Inferior parietal cortex (tissue), 1 donor: ENCODE measurements at regions not wholly inside any gene's neighbourhood (a gene's known extent, or its start where the extent isn't known, plus 50 kb on each side); places are given as distances from the start of the nearest gene placed in this dataset.

Source experiments
- DNase-seq: peaks from one replicate; pipeline ENCODE4 v3.0.0-alpha.2; 2016; ENCODE audit errors: extremely low spot score

GRCh38 chr6:148203970-148204369 is 138.7 kb upstream of the SASH1 start:
- DNase-seq: no peak

DNA sequence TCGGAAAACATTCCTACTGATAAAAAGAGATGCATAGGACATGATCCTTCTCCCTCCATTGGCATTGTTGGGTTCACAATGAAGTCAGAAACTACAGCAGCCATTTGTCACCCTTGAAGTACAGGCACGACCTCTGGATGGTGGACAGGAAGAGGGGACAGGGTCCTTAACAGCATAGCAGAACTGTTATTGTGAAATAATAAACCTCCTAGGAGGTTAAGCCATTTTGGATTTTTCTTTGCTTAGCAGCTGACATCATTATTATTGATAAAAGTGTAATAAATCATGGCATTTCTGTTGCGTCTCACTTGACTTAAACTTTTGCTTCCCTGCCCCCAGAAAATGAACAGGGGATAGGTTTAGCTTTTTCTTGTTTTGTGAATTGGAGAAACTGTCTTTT is 134.3 kb upstream of the SASH1 start:
- no peak for DNase-seq

GRCh38 chr6:148211777-148212324 is 130.8 kb upstream of the SASH1 start:
- DNase-seq: no peak

- DNase-seq: no peak
These were observed 130.3 kb upstream of the SASH1 start for GRCh38 chr6:148212366-148212765.

- DNase-seq: no peak
These were observed 129.3 kb upstream of the SASH1 start for GRCh38 chr6:148213366-148213765.

DNA sequence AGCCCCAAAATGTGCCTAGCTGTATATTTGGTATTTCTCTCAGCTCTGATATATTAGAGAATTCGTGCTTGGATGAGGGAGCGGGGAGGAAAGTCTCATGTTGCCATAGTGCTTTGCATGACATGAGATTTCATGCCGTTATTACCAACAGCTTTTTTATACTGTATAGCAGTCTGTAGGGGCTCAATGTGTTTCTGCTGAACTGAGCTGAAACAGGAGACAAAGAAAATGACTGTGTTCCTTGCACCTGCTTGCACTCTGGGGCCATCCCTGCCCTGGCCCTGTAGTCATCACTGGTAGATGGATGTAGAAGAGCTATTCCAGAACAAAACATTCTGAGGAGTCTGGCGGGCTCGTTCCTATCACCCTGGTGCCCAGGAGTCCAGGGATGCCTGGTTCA is 128.0 kb upstream of the SASH1 start:
- no peak for DNase-seq

GRCh38 chr6:148217051-148217450 is 125.6 kb upstream of the SASH1 start:
- no peak for DNase-seq

GRCh38 chr6:148217921-148218320 is 124.7 kb upstream of the SASH1 start:
- no peak for DNase-seq

DNA sequence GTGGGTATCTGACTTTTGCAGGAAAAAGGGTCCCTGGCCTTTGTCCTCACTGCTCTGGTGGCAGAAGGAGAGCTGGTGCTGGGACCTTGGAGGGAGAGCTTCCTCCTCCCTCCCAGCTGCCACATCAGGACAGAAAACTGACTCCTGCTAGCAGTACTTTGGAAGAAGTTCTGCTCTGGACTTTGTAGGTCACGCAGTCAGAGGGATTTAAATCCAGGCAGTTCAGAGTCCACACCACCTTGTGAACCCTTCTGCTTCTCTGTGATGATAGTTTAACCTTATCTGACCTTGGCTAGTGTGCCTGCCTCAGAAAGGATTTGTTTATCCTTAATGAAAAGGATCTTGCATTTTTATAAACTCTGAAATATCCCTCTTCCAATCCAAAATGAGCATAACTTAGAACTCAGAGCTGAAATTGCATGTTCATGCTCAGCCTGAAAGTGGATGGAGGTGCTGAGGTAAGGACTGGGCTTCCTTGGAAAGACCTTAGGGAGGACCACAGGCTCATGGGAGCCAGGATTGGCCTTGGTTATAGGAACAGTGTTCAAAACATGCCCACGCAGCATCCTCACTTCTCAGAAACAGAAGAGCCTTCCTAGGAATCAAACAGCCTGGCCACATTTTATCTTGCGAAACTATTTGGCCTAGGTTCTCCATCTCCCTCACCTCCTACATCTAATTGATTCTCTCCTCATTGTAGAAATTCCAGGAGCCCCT is 123.9 kb upstream of the SASH1 start:
- no peak for DNase-seq

DNA sequence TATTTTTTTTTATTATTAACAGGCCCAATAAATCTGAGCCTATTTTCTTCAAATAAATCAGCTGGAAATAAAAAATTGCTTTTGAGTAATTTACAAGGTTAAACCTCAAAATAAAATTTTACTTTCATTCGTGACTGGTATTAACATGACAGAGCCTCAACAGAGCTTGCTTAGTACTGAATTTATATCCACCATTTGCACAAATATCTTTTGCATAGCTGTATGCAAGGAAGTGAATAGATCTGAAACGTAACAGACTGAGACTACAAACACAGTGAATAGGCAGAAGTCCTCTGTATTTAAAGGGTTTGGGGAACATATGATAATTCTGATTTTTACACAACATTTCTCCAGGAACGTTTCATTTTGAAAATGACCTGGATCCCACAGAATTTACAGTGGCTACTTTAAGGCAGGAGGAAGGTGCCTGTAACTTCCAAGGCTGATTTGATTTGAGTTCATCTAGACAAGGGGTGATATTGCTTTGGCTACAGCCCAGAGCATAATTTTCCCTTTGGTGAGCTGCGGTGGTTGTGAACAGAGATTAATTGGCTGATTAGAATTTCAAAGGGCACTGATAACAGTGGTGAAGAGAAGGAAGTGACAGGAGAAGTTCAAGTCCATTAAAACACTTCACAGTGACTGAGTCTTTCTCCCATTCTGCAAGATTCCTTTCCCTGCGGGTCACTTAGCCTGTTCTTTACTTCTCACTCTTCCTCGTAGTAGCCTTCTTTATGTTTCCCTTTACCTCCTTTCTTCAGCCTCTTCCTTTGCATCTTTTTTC is 121.2 kb upstream of the SASH1 start:
- no peak for DNase-seq

- DNase-seq: no peak
These were observed 120.3 kb upstream of the SASH1 start for GRCh38 chr6:148222376-148222775.

DNA sequence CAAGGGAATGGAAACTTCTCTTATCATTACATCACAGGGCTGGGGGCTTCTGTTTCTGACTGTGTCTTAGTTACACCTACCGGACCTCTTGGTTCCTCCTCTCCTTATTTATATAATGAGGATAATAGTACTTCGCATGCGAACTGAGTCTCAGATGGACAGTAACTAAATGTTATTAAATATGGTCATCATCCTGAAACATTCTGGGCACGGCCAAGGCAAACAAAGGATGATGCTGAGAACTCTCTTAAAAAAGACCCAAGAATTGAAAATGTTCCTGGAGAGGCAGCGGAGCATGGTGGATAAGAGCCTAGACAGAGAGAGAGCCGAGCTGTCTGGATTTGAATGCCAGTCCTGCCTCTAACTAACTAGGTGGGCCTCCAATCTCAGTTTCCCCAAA is 119.8 kb upstream of the SASH1 start:
- no peak for DNase-seq

DNA sequence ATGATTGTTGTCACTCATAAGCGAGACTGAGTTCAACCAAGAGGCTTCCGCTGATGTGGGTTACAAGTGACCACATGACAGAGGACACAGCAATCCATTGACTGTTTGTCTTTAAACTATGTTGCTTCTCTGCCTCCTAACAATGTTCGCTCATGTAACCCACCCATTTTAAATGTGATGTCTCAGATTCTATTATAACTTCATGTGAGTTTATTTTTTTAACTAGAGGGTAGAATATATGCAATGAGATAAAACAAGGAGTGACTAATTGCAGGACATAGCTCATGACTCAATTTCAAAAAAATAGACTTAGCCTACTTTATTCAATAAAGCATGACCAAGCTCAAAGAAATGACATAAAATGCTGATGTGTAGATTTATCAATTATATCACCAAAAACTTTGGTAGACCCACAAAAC is 119.2 kb upstream of the SASH1 start:
- no peak for DNase-seq

DNA sequence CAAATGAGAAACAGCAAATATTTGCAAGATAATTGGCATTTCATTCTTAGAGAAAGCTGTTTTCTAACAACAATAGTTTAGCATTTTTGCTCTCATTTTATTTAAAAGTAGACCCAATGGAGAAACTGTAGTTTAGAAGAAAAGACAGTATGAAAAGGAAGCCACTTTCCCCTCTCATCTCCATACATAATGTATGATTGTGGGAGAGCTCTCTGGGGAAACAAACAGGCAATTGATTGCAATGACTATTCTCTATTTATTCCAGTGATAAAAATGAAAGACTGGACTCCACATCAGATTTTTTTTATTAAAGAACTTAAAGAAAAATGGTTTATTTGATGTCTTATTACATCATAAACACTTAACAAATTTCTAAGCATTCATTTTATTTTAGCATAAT is 116.8 kb upstream of the SASH1 start:
- DNase-seq: no peak

- no peak for DNase-seq
These were observed 116.4 kb upstream of the SASH1 start for GRCh38 chr6:148226284-148226683.

- no peak for DNase-seq
These were observed 111.1 kb upstream of the SASH1 start for GRCh38 chr6:148231572-148231971.

GRCh38 chr6:148235446-148235845 is 107.2 kb upstream of the SASH1 start:
- no peak for DNase-seq

- DNase-seq: no peak
These were observed 103.9 kb upstream of the SASH1 start for GRCh38 chr6:148238713-148239112.

- no peak for DNase-seq
These were observed 103.4 kb upstream of the SASH1 start for GRCh38 chr6:148239215-148239614.

DNA sequence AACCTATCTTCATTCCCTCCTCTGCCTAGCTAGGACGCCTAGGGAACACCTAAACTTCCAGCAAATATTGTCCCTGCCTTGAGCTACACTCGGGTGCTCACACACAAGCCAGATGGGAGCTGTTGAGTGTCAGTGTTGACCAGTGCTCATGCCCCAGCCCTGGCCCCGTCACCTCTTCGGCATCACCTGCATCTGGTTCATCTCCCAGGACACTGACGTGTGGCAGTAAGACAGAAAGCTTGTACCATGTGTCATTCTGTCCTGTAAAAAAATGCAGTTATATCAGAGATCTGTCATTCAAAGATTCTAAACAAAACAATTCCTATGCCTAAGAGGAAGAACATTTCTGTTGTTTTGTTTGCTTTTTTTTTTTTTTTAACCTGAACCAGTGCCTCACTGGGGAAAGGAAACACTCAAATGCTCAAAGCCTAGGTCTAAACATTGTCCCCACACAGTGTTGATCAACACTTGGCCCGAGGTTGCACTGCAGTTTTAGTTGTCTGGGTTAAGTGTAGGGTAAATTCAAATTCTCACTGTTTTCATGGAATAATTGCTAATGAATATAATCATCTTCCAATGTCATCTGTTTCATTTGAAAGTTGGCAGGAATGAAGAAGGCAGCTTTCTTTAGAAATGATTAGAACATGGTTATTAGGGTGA is 102.7 kb upstream of the SASH1 start:
- no peak for DNase-seq

GRCh38 chr6:148240461-148240840 is 102.2 kb upstream of the SASH1 start:
- DNase-seq: no peak

- DNase-seq: no peak
These were observed 101.7 kb upstream of the SASH1 start for GRCh38 chr6:148240861-148241477.
